ENCODE measurements at regions not wholly inside any gene's neighbourhood (a gene's known extent, or its start where the extent isn't known, plus 50 kb on each side); places are given as distances from the start of the nearest gene placed in this dataset.

DNA sequence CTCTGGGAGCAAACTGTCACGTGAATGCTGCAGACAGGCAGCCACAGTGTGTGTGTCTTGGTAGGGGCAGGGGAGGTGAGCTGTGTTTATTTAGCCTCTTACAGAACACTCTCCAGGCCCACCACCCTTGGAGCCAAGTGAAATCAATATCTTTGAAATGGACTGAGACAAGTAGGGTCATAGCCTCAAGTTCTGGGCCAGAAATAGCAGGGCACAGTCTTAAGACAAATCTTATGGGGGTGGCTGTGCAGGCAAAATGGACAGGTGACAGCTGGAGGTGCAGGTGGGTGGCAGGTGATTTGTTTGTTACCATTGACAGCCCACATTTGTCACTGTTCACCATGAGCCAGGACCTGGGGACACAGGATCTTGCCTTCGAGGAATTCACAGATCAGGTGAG lies 93.6 kb upstream of the NMNAT3 start:
- TF ChIP-seq, protein P1, sequence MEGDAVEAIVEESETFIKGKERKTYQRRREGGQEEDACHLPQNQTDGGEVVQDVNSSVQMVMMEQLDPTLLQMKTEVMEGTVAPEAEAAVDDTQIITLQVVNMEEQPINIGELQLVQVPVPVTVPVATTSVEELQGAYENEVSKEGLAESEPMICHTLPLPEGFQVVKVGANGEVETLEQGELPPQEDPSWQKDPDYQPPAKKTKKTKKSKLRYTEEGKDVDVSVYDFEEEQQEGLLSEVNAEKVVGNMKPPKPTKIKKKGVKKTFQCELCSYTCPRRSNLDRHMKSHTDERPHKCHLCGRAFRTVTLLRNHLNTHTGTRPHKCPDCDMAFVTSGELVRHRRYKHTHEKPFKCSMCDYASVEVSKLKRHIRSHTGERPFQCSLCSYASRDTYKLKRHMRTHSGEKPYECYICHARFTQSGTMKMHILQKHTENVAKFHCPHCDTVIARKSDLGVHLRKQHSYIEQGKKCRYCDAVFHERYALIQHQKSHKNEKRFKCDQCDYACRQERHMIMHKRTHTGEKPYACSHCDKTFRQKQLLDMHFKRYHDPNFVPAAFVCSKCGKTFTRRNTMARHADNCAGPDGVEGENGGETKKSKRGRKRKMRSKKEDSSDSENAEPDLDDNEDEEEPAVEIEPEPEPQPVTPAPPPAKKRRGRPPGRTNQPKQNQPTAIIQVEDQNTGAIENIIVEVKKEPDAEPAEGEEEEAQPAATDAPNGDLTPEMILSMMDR (IDR thresholded peaks at IDR 0.05; ENCODE audit: insufficient read depth, low read length): no peak
- no peak overlapping the region for H3K4me3 ChIP-seq (ENCODE audit: low read depth, low read length)
- DNase-seq (ENCODE audit: low read depth): no peak

DNA sequence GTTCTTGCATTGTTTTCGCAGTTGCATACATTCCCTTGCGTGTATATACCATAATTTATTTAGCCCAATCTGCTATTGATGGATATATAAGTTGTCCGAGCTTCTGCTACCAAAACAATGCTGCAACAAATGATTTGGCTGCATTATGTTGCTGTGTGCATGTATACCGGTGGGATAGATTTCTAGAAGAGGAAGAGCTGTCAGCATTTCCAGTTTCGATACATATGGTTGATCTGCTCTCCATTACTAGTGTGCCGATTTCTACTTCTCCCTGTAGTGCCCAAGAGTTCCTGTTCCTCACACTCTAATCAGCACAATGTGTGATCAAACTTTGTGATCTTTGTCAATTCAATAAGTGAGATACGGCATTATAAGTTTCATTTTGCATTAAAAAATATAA lies 92.8 kb upstream of the NMNAT3 start:
- no peak for DNase-seq (ENCODE audit: low read depth)
- no peak overlapping the region for H3K4me3 ChIP-seq (ENCODE audit: low read depth, low read length)
- TF ChIP-seq, protein P1 (IDR thresholded peaks at IDR 0.05; ENCODE audit: insufficient read depth, low read length): no peak

DNA sequence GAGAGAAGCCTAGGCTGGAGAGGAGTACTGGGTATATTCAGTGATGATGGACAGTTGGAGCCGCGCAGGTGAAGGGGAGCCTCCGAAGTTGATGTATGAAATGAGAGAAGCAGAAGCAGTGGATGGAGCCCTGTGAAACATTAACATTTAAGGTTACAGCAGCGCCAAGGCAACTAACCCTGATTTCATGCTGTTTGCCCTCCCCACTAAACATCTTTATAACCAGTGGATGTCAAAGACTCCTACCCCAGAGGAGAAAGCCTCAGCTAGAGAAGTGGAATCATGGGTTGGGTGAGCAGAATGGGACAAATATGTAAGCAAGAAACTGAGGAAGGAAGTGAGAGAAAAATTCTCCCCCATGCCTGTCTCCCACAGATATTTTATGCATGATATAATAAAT lies 92.0 kb upstream of the NMNAT3 start:
- TF ChIP-seq, protein P1 (IDR thresholded peaks at IDR 0.05; ENCODE audit: insufficient read depth, low read length): no peak
- no peak overlapping the region for H3K4me3 ChIP-seq (ENCODE audit: low read depth, low read length)
- DNase-seq (ENCODE audit: low read depth): no peak

DNA sequence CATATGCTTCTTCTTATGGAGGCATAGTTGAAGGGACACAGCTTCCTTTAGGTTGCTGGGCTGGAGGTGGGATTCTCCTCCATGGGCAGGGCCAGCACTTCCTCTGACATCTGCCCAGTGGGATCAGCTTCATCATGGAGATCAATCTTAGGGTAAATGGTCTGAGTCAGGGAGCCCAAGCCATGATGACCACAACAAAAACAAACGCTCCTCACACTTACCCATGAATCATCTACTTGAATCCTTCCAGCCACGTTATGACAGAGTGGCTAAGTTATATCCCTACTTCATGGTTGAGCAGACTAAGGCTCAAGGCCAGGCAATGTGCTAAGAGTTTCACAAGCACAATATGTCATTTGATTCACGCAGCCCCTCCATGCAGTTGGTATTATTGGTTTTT lies 87.2 kb upstream of the NMNAT3 start:
- H3K4me3 ChIP-seq (ENCODE audit: low read depth, low read length): no peak overlapping the region
- peak; percentile 83 for DNase-seq (ENCODE audit: low read depth)
- TF ChIP-seq, protein P1 (IDR thresholded peaks at IDR 0.05; ENCODE audit: insufficient read depth, low read length): no peak

DNA sequence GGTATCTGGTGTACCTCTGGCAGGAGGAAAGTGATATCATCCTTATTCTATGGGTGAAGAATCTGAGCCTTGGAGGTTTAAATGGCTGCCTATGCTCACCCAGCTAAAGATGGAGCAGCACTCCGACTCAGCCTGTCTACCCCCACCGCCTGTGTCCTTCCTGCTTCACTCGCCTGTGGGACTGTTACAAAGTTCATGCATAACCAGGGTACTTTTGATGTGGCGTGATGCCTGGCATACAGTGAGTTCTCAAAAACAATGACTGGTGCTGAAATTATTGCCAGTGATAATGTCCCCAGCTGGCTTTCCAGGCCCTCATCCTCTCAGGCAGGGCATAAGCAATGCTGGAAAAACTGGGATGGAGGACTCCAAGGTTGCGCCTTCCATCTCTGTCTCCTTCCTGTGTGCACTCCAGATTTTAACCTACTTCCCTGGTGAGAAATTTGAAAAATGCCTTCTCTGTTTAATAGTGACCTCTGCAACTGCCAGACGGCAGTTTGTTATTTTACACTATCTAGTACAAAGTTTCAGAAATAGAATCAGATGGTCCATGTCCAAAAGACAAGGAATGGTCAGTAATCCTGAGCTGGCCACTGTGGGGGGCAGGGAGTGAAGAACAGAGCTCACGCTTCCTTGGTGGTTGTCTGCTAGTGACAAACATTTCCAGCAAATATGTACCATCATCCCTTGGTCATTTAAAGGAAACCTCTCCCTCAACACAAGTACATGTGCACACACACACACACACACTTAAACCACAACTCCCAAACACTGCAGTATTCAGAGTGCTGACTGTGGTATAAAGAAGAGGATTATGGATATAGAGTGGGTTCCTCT lies 86.5 kb upstream of the NMNAT3 start:
- DNase-seq (ENCODE audit: low read depth): peak; percentile 41
- H3K4me3 ChIP-seq (ENCODE audit: low read depth, low read length): no peak overlapping the region
- TF ChIP-seq, protein P1 (IDR thresholded peaks at IDR 0.05; ENCODE audit: insufficient read depth, low read length): no peak

GRCh38 chr3:139762302-139762701 lies 84.5 kb upstream of the NMNAT3 start:
- no peak for DNase-seq (ENCODE audit: low read depth)
- TF ChIP-seq, protein P1 (IDR thresholded peaks at IDR 0.05; ENCODE audit: insufficient read depth, low read length): no peak
- no peak overlapping the region for H3K4me3 ChIP-seq (ENCODE audit: low read depth, low read length)

DNA sequence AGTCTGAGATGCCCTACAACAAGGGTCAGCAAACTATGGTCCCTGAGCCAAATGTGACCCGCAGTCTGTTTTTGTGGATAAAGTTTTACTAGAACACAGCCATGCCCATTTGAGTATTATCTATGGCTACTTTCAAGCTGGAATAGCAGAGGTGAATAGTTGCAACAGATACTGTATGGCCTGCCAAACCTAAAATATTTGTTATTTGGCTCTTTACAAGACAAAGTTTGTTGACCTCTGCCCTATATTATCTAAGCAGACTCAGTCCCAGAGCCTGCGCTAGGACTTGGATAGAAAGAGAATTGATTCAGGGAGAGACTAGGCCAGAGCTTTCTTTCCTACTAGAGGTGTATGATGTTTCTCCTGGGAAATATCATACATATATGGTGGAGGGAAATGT lies 81.7 kb upstream of the NMNAT3 start:
- TF ChIP-seq, protein P1 (IDR thresholded peaks at IDR 0.05; ENCODE audit: insufficient read depth, low read length): no peak
- no peak overlapping the region for H3K4me3 ChIP-seq (ENCODE audit: low read depth, low read length)
- peak; percentile 36 for DNase-seq (ENCODE audit: low read depth)

Measured in fibroblast of the aortic adventitia (primary cell).